GM20000 (cell line): ENCODE measurements at regions not wholly inside any gene's neighbourhood (a gene's known extent, or its start where the extent isn't known, plus 50 kb on each side); places are given as distances from the start of the nearest gene placed in this dataset.
A peak's percentile ranks its signal among the peaks of the same experiment; 100 is the strongest.

Experiments used
- DNase-seq: peaks from one replicate; pipeline ENCODE4 v3.0.0; 2012; ENCODE audit warnings: low spot score
- TF ChIP-seq, protein P1 (sequence below): IDR thresholded peaks from 2 replicates; pipeline ENCODE4 v1.5.1; 2012; ENCODE audit warnings: mild to moderate bottlenecking, control low read depth; ENCODE audit errors: extremely low read depth, missing control alignments

DNA sequence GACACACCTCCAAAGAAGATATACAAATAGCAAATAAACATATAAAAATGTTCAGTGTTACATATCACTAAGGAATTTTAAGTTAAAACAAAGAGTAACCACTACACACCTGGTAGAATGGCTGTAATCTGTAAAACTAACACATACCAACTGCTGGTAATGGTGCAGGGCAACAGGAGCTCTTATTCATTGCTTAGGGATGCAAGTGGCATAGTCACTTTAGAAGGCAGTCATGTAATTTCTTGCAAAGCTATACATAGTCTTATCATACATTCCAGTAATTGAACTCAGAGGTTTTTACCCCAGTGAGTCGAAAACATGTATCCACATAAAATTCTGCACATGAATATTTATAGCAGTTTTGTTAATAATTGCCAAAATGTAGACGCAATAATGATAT, 906.8 kb upstream of the CITED2 start:
- DNase-seq: no peak
- TF ChIP-seq, protein P1, sequence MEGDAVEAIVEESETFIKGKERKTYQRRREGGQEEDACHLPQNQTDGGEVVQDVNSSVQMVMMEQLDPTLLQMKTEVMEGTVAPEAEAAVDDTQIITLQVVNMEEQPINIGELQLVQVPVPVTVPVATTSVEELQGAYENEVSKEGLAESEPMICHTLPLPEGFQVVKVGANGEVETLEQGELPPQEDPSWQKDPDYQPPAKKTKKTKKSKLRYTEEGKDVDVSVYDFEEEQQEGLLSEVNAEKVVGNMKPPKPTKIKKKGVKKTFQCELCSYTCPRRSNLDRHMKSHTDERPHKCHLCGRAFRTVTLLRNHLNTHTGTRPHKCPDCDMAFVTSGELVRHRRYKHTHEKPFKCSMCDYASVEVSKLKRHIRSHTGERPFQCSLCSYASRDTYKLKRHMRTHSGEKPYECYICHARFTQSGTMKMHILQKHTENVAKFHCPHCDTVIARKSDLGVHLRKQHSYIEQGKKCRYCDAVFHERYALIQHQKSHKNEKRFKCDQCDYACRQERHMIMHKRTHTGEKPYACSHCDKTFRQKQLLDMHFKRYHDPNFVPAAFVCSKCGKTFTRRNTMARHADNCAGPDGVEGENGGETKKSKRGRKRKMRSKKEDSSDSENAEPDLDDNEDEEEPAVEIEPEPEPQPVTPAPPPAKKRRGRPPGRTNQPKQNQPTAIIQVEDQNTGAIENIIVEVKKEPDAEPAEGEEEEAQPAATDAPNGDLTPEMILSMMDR: no peak

DNA sequence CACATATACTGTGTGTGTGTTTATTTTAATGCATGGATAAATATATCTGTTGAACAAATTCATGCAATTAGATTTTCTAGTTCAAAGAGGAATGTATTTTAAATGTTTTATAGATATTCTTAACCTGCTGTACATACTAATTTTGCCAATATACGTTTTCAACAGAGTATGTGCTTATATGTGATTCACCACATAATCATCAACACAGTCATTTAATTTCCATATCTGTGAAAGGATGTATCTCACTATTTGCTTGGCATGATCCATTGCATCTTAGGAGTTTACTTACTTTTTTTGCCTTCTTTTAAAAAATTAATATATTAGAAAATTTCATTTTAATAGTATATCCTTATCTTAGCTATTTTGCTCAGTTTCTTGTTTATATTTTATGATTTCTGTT, 902.3 kb upstream of the CITED2 start:
- DNase-seq: no peak
- TF ChIP-seq, protein P1: no peak

DNA sequence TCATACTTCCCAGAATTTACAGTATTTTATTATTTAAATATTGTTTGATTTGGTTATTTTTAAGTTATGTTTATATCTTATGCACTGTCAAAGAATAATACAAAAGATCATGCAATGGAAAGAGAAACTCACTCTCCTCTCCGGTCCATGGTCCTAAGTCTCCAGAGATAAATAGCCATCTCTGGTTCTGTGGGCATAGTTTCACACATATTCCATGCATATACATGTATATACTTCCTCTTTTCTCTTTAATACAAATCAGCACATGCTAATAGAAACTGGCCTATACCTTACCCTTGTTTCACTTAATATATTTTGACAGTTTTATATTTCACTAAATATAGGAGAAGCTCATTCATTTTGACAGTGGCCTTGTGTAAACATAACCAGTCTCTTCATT, 901.7 kb upstream of the CITED2 start:
- DNase-seq: no peak
- TF ChIP-seq, protein P1: no peak

DNA sequence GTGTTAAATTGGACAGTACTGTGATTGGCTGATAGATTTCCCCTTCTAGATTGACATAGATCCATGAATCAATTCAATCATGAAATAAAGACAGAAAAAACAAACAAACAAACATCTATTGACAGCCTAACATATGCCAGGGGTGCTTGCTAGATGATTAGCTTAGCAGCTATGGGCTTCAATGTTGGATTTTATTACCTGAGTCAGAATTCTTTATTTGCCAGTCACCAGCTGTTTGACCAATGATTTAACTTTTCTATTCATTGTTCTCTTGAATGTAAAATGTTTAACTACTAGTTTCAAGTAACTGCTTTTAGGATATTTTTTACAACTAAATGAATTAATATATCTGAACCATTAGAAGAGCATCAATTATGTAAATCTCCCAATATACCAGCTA, 901.3 kb upstream of the CITED2 start:
- TF ChIP-seq, protein P1: no peak
- DNase-seq: no peak

DNA sequence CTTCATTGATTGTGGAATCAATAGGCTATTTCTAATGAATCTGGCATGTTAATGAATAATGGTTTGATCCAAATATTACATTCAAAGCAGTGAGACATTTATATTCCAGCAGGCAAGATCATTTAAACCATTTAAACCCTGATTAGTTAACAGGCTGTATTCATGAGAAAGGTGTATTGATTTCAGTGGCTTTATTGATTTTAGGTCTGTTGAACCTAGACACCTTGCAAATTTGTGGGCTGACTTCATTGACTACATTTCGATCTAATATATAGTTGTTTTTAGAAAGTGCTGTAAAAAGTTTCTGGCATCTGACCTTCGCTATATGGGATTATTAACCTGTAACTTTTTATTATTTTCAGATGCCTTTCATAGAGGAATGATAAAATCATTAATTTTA, 900.1 kb upstream of the CITED2 start:
- TF ChIP-seq, protein P1: no peak
- DNase-seq: no peak

DNA sequence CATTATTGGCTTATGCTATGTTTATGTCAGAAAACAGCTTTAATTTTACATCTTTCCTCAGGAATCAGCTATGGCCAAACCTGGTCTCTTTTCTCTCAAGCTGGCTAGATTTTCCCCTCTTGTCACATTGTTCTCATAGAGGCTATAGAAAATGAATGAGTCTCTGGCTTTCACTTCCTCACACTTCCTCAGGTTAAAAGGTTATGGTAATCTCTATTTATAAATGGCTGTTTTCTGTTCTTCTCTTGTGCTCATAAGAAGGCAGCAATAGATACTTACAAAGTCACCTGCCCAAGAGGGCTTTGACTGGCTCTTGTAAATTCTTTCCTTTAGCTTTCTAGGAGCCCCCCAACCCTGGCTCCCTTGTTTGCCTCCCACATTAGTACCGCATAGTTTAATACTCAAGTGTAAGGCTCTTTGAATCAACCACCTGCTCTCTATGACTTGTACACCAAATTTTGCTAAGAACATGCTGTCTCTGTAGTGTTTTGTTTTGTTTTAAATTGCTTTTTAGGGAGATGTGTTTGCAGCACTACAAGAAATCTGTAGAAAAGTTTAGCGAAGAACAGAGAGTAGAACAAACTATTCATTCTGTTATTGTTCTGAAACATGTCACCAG, 897.4 kb upstream of the CITED2 start:
- TF ChIP-seq, protein P1: no peak
- peak; percentile 33 for DNase-seq

DNA sequence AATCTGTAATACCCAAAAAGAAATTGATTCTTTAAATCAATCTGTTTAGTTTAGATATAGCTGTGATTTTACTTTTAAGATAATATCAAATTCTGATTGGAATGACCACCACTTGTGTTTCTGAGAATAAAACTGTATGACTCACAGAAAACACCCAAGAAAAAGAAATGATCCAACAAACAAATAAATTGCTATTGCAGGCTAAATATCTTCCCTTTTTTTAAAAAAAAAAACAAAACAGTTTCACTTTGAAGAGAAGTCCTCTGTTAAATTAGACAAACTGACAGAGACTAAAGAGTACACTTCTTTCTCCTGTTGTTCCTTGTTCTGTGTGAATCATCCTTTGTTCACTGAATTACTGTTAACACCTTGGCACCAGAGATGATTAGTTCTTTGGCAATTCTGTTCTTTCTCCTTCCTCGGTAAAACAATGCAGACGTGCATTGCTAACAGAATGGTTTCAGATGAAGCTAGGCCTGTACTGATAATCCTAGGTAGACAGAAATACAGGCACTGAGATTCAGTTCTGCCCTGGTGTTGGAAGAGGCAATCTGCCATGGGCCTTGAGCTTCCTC, 895.2 kb upstream of the CITED2 start:
- TF ChIP-seq, protein P1: no peak
- DNase-seq: no peak
